ENCODE measurements at regions not wholly inside any gene's neighbourhood (a gene's known extent, or its start where the extent isn't known, plus 50 kb on each side); places are given as distances from the start of the nearest gene placed in this dataset.

DNA sequence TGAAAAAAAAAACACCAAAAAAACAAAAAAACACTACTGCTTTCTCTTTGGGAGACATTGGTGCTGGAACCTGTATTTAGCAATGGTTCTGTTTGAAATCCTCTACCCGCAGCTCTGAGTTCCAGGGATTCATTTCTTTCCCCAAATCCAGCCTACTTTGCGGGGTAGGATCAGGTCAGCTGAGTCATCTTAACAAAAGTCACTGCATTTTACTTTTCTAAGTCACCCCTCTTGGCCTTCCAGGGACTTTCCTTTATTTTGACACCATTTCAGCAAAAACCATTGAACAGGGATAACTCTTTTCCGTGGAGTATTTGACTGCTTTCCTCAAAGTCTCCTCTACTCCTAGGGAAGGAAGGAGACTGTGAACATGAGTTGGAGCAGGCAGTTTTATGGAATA is 837.6 kb downstream of the MAFB start (continued):
- no peak for TF ChIP-seq NFYB (CRISPR knock-in tag; conservative IDR thresholded peaks at IDR 0.05; ENCODE audit: low read depth)
- TF ChIP-seq EMX1 (CRISPR knock-in tag; IDR thresholded peaks at IDR 0.05), result no peak
- TF ChIP-seq, protein P1, sequence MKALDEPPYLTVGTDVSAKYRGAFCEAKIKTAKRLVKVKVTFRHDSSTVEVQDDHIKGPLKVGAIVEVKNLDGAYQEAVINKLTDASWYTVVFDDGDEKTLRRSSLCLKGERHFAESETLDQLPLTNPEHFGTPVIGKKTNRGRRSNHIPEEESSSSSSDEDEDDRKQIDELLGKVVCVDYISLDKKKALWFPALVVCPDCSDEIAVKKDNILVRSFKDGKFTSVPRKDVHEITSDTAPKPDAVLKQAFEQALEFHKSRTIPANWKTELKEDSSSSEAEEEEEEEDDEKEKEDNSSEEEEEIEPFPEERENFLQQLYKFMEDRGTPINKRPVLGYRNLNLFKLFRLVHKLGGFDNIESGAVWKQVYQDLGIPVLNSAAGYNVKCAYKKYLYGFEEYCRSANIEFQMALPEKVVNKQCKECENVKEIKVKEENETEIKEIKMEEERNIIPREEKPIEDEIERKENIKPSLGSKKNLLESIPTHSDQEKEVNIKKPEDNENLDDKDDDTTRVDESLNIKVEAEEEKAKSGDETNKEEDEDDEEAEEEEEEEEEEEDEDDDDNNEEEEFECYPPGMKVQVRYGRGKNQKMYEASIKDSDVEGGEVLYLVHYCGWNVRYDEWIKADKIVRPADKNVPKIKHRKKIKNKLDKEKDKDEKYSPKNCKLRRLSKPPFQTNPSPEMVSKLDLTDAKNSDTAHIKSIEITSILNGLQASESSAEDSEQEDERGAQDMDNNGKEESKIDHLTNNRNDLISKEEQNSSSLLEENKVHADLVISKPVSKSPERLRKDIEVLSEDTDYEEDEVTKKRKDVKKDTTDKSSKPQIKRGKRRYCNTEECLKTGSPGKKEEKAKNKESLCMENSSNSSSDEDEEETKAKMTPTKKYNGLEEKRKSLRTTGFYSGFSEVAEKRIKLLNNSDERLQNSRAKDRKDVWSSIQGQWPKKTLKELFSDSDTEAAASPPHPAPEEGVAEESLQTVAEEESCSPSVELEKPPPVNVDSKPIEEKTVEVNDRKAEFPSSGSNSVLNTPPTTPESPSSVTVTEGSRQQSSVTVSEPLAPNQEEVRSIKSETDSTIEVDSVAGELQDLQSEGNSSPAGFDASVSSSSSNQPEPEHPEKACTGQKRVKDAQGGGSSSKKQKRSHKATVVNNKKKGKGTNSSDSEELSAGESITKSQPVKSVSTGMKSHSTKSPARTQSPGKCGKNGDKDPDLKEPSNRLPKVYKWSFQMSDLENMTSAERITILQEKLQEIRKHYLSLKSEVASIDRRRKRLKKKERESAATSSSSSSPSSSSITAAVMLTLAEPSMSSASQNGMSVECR (CRISPR knock-in tag; IDR thresholded peaks at IDR 0.05; ENCODE audit: borderline replicate concordance), result no peak
- TF ChIP-seq, protein P2, sequence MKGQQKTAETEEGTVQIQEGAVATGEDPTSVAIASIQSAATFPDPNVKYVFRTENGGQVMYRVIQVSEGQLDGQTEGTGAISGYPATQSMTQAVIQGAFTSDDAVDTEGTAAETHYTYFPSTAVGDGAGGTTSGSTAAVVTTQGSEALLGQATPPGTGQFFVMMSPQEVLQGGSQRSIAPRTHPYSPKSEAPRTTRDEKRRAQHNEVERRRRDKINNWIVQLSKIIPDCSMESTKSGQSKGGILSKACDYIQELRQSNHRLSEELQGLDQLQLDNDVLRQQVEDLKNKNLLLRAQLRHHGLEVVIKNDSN (CRISPR knock-in tag; IDR thresholded peaks at IDR 0.05), result no peak
- TF ChIP-seq RORB (CRISPR knock-in tag; IDR thresholded peaks at IDR 0.05), result no peak
- no peak for TF ChIP-seq NFATC4 (CRISPR knock-in tag; IDR thresholded peaks at IDR 0.05)
- no peak for TF ChIP-seq JUN (CRISPR knock-in tag; IDR thresholded peaks at IDR 0.05)
- TF ChIP-seq ZBTB21 (CRISPR knock-in tag; IDR thresholded peaks at IDR 0.05; ENCODE audit: borderline replicate concordance), result no peak
- no peak for TF ChIP-seq TEAD1 (CRISPR knock-in tag; IDR thresholded peaks at IDR 0.05)
- no peak for TF ChIP-seq CREB1 (CRISPR knock-in tag; IDR thresholded peaks at IDR 0.05)

DNA sequence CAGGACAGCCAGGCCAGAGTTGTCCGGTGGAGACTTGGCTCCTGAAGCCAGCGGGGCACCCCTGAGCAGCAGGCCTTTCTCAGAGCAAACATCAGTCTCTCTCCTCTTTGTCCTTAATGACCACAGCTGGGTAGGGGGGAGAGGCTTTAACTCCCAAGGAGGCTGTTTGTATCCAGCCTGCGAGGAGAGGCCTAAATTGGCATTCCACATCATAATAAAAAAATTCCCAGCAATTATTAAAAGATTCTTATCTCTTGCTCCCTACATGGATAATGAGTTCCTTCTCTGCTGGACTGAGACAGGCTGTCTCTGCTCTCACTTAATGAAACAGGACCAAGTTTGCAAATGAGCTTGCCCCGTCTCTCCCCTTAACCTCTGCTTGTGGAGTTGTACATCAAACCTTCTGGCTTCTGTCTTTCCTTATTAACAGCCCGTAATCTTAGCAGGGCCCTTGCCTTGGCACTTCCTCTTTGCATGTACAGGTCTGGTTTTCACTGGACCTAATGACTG is 838.2 kb downstream of the MAFB start:
- no peaks in the 10 kb centered on the region for H3K9me3 Mint-ChIP-seq
- CTCF ChIA-PET, result interaction anchor here (0.7 to 4.0 kb wide), 3 partner anchors 21 to 400 kb away, joined by 3 to 21 read pairs (median 6); no protein-coding TSS in a partner anchor
- no peak for TF ChIP-seq ZBTB21 (CRISPR knock-in tag; IDR thresholded peaks at IDR 0.05; ENCODE audit: borderline replicate concordance)
- TF ChIP-seq, protein P3, sequence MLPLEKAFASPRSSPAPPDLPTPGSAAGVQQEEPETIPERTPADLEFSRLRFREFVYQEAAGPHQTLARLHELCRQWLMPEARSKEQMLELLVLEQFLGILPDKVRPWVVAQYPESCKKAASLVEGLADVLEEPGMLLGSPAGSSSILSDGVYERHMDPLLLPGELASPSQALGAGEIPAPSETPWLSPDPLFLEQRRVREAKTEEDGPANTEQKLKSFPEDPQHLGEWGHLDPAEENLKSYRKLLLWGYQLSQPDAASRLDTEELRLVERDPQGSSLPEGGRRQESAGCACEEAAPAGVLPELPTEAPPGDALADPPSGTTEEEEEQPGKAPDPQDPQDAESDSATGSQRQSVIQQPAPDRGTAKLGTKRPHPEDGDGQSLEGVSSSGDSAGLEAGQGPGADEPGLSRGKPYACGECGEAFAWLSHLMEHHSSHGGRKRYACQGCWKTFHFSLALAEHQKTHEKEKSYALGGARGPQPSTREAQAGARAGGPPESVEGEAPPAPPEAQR (CRISPR knock-in tag; IDR thresholded peaks at IDR 0.05), result no peak
- TF ChIP-seq, protein P4, sequence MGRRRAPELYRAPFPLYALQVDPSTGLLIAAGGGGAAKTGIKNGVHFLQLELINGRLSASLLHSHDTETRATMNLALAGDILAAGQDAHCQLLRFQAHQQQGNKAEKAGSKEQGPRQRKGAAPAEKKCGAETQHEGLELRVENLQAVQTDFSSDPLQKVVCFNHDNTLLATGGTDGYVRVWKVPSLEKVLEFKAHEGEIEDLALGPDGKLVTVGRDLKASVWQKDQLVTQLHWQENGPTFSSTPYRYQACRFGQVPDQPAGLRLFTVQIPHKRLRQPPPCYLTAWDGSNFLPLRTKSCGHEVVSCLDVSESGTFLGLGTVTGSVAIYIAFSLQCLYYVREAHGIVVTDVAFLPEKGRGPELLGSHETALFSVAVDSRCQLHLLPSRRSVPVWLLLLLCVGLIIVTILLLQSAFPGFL (CRISPR knock-in tag; IDR thresholded peaks at IDR 0.05; ENCODE audit: borderline replicate concordance), result no peak
- no peak for TF ChIP-seq ZNF138 (CRISPR knock-in tag; conservative IDR thresholded peaks at IDR 0.05)
- TF ChIP-seq, protein P5, sequence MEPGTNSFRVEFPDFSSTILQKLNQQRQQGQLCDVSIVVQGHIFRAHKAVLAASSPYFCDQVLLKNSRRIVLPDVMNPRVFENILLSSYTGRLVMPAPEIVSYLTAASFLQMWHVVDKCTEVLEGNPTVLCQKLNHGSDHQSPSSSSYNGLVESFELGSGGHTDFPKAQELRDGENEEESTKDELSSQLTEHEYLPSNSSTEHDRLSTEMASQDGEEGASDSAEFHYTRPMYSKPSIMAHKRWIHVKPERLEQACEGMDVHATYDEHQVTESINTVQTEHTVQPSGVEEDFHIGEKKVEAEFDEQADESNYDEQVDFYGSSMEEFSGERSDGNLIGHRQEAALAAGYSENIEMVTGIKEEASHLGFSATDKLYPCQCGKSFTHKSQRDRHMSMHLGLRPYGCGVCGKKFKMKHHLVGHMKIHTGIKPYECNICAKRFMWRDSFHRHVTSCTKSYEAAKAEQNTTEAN (CRISPR knock-in tag; IDR thresholded peaks at IDR 0.05), result no peak
- TF ChIP-seq, protein P6, sequence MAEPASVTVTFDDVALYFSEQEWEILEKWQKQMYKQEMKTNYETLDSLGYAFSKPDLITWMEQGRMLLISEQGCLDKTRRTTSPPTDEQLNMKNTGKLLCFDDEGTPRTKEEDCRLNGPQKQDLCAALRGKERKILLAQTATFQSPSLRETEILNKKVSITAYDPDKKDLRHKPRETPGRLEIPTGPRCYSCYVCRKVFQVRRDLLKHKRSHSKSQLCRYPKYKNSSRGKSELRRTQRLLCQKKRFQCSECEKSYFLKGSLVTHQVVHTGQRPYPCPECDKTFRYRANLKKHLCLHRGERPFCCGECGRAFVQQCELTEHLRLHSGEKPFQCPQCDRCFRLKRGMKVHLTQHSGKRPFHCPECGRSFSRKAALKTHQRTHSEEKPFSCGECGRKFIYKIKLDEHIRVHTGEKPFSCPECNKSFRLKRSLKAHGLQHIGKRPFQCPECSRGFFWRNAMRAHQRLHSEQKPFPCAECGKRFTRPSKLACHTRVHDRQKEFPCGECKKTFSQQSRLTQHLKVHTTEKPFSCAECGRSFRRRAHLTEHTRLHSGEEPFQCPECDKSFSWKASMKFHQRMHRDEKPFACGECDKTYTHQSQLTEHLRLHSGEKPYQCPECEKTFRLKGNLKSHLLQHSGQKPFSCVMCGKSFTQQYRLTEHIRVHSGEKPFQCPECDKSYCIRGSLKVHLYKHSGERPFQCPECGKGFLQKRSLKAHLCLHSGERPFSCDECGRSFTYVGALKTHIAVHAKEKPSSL (CRISPR knock-in tag; conservative IDR thresholded peaks at IDR 0.05), result no peak
- no peak for TF ChIP-seq OVOL2 (CRISPR knock-in tag; IDR thresholded peaks at IDR 0.05; ENCODE audit: borderline replicate concordance)
- TF ChIP-seq, protein P7, sequence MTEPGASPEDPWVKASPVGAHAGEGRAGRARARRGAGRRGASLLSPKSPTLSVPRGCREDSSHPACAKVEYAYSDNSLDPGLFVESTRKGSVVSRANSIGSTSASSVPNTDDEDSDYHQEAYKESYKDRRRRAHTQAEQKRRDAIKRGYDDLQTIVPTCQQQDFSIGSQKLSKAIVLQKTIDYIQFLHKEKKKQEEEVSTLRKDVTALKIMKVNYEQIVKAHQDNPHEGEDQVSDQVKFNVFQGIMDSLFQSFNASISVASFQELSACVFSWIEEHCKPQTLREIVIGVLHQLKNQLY (CRISPR knock-in tag; IDR thresholded peaks at IDR 0.05), result no peak
- TF ChIP-seq, protein P8, sequence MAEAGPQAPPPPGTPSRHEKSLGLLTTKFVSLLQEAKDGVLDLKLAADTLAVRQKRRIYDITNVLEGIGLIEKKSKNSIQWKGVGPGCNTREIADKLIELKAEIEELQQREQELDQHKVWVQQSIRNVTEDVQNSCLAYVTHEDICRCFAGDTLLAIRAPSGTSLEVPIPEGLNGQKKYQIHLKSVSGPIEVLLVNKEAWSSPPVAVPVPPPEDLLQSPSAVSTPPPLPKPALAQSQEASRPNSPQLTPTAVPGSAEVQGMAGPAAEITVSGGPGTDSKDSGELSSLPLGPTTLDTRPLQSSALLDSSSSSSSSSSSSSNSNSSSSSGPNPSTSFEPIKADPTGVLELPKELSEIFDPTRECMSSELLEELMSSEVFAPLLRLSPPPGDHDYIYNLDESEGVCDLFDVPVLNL (CRISPR knock-in tag; IDR thresholded peaks at IDR 0.05; ENCODE audit: borderline replicate concordance, low read depth), result no peak
- TF ChIP-seq ESRRA (CRISPR knock-in tag; IDR thresholded peaks at IDR 0.05; ENCODE audit: borderline replicate concordance), result no peak
- no peak for TF ChIP-seq NR1H2 (CRISPR knock-in tag; IDR thresholded peaks at IDR 0.05)
- TF ChIP-seq, protein P9, sequence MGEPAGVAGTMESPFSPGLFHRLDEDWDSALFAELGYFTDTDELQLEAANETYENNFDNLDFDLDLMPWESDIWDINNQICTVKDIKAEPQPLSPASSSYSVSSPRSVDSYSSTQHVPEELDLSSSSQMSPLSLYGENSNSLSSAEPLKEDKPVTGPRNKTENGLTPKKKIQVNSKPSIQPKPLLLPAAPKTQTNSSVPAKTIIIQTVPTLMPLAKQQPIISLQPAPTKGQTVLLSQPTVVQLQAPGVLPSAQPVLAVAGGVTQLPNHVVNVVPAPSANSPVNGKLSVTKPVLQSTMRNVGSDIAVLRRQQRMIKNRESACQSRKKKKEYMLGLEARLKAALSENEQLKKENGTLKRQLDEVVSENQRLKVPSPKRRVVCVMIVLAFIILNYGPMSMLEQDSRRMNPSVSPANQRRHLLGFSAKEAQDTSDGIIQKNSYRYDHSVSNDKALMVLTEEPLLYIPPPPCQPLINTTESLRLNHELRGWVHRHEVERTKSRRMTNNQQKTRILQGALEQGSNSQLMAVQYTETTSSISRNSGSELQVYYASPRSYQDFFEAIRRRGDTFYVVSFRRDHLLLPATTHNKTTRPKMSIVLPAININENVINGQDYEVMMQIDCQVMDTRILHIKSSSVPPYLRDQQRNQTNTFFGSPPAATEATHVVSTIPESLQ (CRISPR knock-in tag; IDR thresholded peaks at IDR 0.05), result no peak

More for the DNA sequence above, 838.2 kb downstream of the MAFB start:
- Mint-ChIP-seq H3K27me3 (ENCODE audit: low read depth) (no peaks in the 10 kb centered on the region; the same call in none of the 2 replicates), H3K4me1 (peaks cover 25% of the 10 kb centered on the region), H3K36me3 (no peaks in the 10 kb centered on the region), H3K4me3 (no peak overlapping the region), H3K27ac (no peak overlapping the region)
- no peak for DNase-seq (ENCODE audit: low spot score)
- POLR2A ChIA-PET, result no interaction called here
- peak; percentile 44; the same call in 1 of the 2 replicates for ATAC-seq

Measured in WTC11 (cell line).